Loucy (cell line): ENCODE measurements at regions not wholly inside any gene's neighbourhood (a gene's known extent, or its start where the extent isn't known, plus 50 kb on each side); places are given as distances from the start of the nearest gene placed in this dataset.

Experiments
- H2AFZ ChIP-seq: fragments of 200-600 bp; sonication (generic); 2 replicates; pipeline ENCODE4 v1.6.0; 2016; ENCODE audit warnings: antibody characterized with exemption, mild to moderate bottlenecking, low read length, moderate library complexity
- H3F3A ChIP-seq: fragments of 200-600 bp; 2 replicates; pipeline ENCODE4 v1.6.0; 2016; ENCODE audit warnings: antibody characterized with exemption, low read depth, mild to moderate bottlenecking
- H3K27me3 ChIP-seq: fragments of 200-600 bp; sonication (generic); 2 replicates; pipeline ENCODE4 v1.6.1; 2014; ENCODE audit warnings: low read length, mild to moderate bottlenecking; ENCODE audit not compliant: insufficient read depth, poor library complexity, severe bottlenecking
- H3K36me3 ChIP-seq: fragments of 200-600 bp; sonication (generic); 2 replicates; pipeline ENCODE4 v1.6.1; 2016; ENCODE audit warnings: low read length; ENCODE audit not compliant: insufficient read depth
- H3K4me1 ChIP-seq: fragments of 200-600 bp; sonication (generic); 2 replicates; pipeline ENCODE4 v1.5.1; 2014; ENCODE audit warnings: low read length, mild to moderate bottlenecking; ENCODE audit not compliant: insufficient read depth, poor library complexity, severe bottlenecking
- H3K4me2 ChIP-seq: fragments of 200-600 bp; sonication (generic); 2 replicates; pipeline ENCODE4 v1.6.0; 2014; ENCODE audit warnings: antibody characterized with exemption, low read length, low read depth, mild to moderate bottlenecking; ENCODE audit not compliant: poor library complexity, severe bottlenecking
- H3K4me3 ChIP-seq: fragments of 200-600 bp; sonication (generic); 2 replicates; pipeline ENCODE4 v1.5.1; 2014; ENCODE audit warnings: low read length, mild to moderate bottlenecking, mixed read lengths; ENCODE audit not compliant: poor library complexity, severe bottlenecking
- H3K79me2 ChIP-seq: fragments of 200-600 bp; sonication (generic); 2 replicates; pipeline ENCODE4 v1.6.1; 2014; ENCODE audit warnings: low read length; ENCODE audit not compliant: insufficient read depth
- H3K9ac ChIP-seq: fragments of 200-600 bp; sonication (generic); 2 replicates; pipeline ENCODE4 v1.6.0; 2014; ENCODE audit warnings: mild to moderate bottlenecking, low read depth, low read length, moderate library complexity; ENCODE audit not compliant: poor library complexity, severe bottlenecking
- H3K9me2 ChIP-seq: fragments of 200-600 bp; sonication (generic); replicated peaks from 2 replicates; pipeline ENCODE4 v1.6.1; 2016; ENCODE audit warnings: low read depth, low read length, mixed read lengths
- H3K9me3 ChIP-seq: fragments of 200-600 bp; sonication (generic); 2 replicates; pipeline ENCODE4 v1.6.1; 2014; ENCODE audit warnings: mild to moderate bottlenecking, antibody characterized with exemption, low read length, low read depth; ENCODE audit not compliant: insufficient read depth
- H4K20me1 ChIP-seq: fragments of 200-600 bp; sonication (generic); 2 replicates; pipeline ENCODE4 v1.6.0; 2014; ENCODE audit warnings: antibody characterized with exemption, low read length, mild to moderate bottlenecking; ENCODE audit not compliant: insufficient read depth, poor library complexity, severe bottlenecking
- EZH2phosphoT487 ChIP-seq: fragments of 200-600 bp; IDR thresholded peaks from 2 replicates; pipeline ENCODE4 v1.6.1; 2018; ENCODE audit warnings: antibody characterized with exemption, mild to moderate bottlenecking, moderate library complexity, borderline replicate concordance
- TF ChIP-seq, protein P1 (sequence below): fragments of 200-600 bp; sonication (generic); conservative IDR thresholded peaks from 2 replicates; pipeline ENCODE4 v1.5.1; 2014; ENCODE audit warnings: mild to moderate bottlenecking, antibody characterized with exemption, low read length

DNA sequence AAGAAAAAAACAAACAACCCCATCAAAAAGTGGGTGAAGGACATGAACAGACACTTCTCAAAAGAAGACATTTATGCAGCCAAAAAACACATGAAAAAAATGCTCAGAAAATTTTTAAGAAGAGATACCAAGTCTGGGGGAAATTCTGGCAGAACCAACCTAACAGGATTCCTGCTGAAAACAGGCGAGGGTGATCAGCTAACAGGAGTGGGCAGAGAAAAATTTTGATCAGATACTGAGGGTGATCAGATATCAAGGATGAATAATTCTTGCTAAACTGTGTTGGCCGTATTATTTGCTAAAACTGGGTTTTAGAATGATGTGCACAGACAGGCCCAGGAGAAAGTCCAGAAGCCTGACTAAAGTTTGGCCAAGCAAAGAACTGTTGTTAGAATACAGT, 557.3 kb downstream of the CD109 start:
- H3K36me3 ChIP-seq = no peaks in the 10 kb centered on the region
- H4K20me1 ChIP-seq = no peaks in the 10 kb centered on the region
- no peak overlapping the region for H2AFZ ChIP-seq
- H3F3A ChIP-seq = no peaks in the 10 kb centered on the region
- H3K27me3 ChIP-seq = no peaks in the 10 kb centered on the region
- H3K9me3 ChIP-seq = no peaks in the 10 kb centered on the region
- H3K9me2 ChIP-seq = no peaks in the 10 kb centered on the region
- H3K4me1 ChIP-seq = no peaks in the 10 kb centered on the region
- no peak overlapping the region for H3K4me3 ChIP-seq
- TF ChIP-seq, protein P1, sequence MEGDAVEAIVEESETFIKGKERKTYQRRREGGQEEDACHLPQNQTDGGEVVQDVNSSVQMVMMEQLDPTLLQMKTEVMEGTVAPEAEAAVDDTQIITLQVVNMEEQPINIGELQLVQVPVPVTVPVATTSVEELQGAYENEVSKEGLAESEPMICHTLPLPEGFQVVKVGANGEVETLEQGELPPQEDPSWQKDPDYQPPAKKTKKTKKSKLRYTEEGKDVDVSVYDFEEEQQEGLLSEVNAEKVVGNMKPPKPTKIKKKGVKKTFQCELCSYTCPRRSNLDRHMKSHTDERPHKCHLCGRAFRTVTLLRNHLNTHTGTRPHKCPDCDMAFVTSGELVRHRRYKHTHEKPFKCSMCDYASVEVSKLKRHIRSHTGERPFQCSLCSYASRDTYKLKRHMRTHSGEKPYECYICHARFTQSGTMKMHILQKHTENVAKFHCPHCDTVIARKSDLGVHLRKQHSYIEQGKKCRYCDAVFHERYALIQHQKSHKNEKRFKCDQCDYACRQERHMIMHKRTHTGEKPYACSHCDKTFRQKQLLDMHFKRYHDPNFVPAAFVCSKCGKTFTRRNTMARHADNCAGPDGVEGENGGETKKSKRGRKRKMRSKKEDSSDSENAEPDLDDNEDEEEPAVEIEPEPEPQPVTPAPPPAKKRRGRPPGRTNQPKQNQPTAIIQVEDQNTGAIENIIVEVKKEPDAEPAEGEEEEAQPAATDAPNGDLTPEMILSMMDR = no peak
- TF ChIP-seq EZH2phosphoT487 = no peak
- H3K79me2 ChIP-seq = no peaks in the 10 kb centered on the region
- no peak overlapping the region for H3K4me2 ChIP-seq
- no peak overlapping the region for H3K9ac ChIP-seq

DNA sequence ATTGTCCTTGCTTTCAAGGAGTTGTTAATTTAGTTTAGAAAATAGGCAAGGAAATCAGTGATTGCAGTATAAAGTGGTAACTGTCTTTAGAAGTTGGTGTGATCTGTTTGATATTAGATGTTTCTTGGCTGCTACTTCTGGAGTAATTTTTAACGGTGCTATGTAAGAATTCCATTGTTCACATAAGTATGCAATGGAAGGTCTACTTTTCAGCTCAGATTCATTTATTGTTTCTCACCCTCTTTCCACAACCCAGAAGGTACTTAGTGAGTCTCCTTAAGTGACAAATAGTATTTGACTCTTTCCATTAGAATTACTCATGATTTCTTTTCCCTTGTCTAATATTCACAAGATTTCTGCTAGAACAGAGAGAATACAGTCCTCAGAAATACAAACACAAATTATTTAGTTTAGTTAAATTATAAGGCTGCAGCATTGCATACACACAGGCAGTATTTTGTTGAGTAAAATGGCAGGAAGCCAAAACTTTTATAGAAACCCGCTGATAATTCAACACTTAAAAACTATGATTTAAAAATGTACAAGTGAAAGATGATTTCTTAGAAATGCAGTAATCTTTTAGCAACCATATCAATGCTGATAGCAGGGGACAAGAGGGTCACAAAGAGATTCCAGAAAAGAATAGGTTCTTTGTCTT, 554.3 kb downstream of the CD109 start:
- Histone ChIP-seq H3K4me1 (no peaks in the 10 kb centered on the region), H3K4me3 (no peak overlapping the region), H3K4me2 (no peak overlapping the region), H3F3A (no peaks in the 10 kb centered on the region), H3K36me3 (no peaks in the 10 kb centered on the region), H3K9ac (no peak overlapping the region), H3K79me2 (no peaks in the 10 kb centered on the region), H2AFZ (no peak overlapping the region), H4K20me1 (no peaks in the 10 kb centered on the region), H3K27me3 (no peaks in the 10 kb centered on the region), H3K9me3 (no peaks in the 10 kb centered on the region), H3K9me2 (no peaks in the 10 kb centered on the region)
- TF ChIP-seq EZH2phosphoT487 = no peak
- TF ChIP-seq, protein P1 = no peak

DNA sequence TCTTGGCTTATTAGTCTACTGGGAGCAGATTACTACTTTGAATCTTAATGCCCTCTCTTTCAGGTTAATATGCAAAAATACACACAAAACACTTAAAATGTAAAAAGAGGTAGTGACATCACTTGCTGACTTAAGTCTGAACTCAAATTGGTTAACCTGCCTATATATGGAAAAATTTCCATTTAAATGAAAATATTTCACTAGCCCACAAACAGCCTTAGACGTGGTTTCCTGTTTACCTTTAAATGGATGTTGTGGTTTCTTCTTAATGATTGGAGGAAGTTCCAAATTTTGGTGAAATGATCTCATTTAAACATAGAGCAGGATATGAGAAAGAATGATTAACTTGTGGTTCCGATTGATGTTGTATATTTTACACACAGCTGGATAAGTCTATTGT, 553.7 kb downstream of the CD109 start:
- Histone ChIP-seq H3K36me3 (no peaks in the 10 kb centered on the region), H4K20me1 (no peaks in the 10 kb centered on the region), H3K27me3 (no peaks in the 10 kb centered on the region), H3K9me3 (no peaks in the 10 kb centered on the region), H3K4me2 (no peak overlapping the region), H3F3A (no peaks in the 10 kb centered on the region), H3K9me2 (no peaks in the 10 kb centered on the region), H3K79me2 (no peaks in the 10 kb centered on the region), H3K4me1 (no peaks in the 10 kb centered on the region), H3K4me3 (no peak overlapping the region), H3K9ac (no peak overlapping the region), H2AFZ (no peak overlapping the region)
- no peak for TF ChIP-seq EZH2phosphoT487
- TF ChIP-seq, protein P1 = no peak
